ENCODE measurements at regions not wholly inside any gene's neighbourhood (a gene's known extent, or its start where the extent isn't known, plus 50 kb on each side); places are given as distances from the start of the nearest gene placed in this dataset.

DNA sequence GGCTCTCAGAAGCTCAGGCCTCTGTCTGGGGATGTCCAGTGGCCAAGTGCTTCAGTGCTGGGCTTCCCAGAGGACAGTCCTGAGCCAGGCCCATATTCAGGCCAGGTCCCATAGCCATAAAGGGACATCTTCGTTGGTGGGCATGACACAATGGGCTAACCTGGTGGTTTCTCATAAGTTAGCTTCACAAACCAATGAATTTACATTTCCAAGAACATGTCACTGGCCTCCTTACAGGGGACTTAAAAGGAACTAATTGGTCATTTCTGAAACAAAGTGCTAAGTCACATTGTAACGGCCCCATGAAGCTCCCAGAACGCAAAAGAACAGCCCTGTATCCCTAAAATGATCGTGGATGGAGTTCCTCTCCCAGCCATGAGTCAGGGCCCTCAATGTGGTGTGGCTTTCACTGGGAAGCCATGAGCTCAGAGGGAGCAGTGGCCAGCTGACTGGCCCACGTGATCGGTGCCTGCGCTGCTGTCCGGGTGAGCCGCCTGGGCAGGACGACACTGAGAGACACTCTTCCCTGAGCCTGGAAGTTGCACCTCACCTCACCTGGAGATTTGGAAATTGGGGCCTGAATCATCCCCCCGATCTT lies 163.7 kb upstream of the APCDD1 start:
- DNase-seq: no peak

GRCh38 chr18:10291568-10291981 lies 162.9 kb upstream of the APCDD1 start:
- no peak for DNase-seq

DNA sequence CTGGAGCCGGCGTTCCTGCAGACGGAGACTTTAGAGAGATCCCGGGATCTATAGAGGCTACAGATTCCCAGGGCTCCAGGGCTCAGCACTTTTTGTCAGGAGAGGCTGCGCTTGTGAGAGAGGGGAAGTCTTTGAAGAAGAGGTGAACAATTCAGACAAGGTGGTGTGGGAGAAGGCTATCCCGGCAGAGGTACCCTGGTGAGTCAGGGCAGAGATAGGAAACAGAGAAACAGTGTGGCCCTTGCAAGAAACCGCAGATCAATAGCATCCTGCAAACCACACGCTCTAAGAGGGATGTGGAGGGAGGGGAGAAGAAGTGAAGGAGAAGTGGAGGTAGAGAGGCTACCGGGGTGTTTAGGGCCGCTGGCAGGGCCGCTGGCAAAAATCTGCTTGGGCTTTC lies 160.5 kb upstream of the APCDD1 start:
- DNase-seq: no peak

- DNase-seq: no peak
These were observed 158.7 kb upstream of the APCDD1 start for GRCh38 chr18:10295751-10296150.

DNA sequence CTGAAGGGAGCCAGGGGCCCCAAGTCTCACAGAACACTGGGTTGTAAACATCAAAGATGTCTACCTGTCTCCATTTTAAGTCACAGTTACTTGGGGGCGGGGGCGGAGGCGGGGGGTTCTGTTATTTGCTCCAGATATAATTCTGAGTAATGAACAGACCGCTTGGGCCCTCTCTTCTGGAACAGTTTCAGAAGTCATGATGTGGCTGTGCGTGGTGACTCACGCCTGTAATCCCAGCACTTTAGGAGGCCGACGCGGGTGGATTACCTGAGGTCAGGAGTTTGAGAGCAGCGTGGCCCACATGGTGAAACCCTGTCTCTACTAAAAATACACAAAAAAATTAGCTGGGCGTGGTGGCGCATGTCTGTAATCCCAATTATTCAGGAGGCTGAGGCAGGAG lies 157.9 kb upstream of the APCDD1 start:
- DNase-seq: no peak

- no peak for DNase-seq
These were observed 157.3 kb upstream of the APCDD1 start for GRCh38 chr18:10297086-10297485.

DNA sequence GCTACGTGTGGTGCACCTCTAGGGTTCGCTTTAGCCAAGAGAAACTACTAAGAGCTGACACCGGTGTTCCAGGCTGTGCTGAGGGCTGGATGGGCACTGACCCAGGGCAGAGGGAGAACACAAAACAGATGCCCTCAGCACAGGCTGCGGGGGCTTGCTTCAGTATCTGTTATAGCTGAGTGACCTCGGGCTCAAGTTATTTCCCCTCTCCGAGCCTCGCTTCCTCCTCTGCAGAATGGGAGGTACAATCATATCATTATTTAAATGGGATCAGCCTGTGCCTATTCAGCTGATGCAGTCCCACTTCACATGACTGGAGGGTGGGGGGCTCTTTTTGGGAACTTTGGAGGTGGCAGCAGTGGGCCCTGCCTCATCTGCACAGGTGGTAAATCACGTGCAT lies 156.1 kb upstream of the APCDD1 start:
- no peak for DNase-seq

DNA sequence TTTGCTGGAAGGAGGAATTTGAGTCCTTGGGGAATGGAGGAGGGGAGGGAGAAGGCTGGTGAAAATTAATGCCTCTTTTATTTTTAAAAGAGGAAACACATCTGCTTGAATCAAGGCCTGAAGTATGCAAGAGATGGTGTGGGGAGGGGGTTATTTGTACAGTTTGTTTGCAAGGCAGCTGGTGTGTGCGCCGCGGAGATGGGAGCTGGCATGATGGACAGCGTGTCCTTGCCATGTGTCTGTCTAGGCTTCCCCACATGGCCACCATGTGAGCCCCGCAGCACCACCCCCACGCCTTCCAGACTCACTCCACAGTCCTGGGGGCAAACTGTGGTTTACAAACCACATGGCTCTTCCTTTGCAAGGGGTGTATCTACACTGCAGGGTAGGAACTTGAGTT lies 154.8 kb upstream of the APCDD1 start:
- DNase-seq: no peak

DNA sequence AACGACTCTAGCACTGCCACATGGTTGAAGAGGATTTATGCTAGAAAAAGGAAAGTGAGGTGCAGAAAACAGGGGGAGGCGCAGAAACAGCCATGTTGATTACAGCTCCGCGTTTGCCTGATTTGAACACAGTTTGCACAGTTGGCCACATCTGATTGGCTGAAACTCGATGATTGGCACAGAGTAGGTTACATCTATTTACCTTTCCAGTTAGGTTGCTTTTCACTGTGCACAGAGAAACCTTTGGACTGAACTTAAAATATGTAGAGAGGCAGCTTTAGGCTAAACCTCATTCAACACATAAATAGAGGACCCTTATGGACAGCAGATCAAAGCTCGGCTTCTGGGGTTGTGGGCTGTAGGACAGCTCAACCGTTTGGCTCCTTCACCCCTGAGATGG lies 153.7 kb upstream of the APCDD1 start:
- DNase-seq: no peak

DNA sequence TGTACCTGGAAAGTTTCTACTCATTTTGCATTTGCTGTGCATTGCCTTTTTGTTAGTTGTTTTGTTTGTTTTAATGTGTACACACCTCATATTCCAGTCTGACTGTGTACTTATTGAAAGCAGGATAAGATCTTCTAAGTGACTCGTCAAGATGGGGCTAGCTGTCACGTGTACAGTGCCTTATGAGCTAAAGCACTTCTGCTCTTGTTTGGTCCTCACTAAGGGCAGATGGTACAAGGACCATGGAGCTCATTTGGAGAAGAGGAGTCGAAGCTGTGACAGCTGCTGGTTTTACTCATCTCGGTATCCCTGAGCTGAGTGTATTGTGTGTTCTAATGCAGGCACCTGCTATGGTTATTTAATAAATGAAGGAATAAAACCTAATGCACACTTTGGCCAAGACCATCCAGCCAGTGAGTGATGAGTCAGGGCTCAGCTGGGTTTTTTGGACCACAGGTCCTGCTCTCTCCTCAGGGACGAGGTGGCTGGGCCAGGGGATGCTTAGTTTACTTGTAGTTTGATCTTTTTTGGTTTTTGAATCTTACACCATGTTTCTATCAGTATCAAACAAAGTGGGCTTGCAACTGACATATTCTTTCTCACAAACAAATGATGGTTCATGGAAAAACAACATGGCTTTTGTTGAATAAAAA lies 152.5 kb upstream of the APCDD1 start:
- DNase-seq: no peak

DNA sequence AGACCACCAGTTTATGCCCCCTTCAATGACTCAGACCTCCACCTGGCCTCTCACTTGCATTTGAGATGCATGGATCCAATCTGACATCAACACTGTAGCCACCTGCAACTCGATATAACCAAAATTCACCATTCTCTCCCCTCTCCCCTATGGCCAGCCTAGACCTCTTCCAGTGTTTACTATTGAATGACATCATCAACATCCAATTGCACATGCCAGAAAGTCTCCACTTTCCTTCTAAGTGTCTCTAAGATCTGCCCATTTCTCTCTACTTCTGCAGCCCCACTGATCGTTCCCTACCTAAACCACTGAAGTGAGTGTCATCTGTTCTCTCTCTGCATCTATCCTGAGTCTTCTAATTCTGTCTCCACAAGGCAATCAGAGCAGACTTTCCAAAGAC lies 151.3 kb upstream of the APCDD1 start:
- DNase-seq: no peak

DNA sequence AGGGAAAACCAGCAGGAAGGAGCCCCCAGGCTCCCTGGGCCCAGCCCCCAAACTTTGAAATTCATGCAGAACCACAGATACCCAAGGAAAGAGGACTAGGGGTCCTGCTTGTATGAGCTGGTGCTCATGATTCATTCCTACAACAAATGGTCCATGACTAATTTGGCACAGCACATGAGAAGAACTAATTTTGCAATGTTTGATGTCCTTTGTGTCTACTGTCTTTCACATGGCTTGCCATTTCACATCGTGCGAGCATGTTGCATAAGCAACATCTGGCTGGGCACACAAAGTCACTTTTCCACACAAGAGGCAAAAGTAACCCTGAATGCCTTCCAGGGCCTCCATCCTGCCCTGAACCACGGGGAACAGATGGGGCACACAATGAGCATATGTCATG lies 149.6 kb upstream of the APCDD1 start:
- no peak for DNase-seq

DNA sequence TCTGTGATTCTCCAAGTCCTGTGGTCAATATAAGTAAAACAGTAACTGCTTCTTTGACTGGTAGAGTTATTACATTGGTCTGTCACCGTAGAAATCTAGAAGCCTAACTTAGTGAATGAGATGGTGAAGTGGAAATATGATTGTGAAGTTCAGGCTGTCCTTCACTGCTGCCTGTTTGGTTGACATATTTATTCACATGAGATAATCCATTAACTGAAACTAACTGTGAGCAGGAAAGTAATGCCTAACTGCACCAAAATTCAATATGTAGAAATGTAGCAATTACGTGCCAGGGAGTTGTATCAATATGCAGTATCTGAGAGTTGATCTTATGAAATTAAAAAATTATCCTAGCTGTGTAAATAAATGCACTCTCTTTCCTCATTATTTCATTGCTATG lies 147.7 kb upstream of the APCDD1 start:
- DNase-seq: no peak

- DNase-seq: no peak
These were observed 146.3 kb upstream of the APCDD1 start for GRCh38 chr18:10308154-10308553.

GRCh38 chr18:10310626-10311025 lies 143.8 kb upstream of the APCDD1 start:
- no peak for DNase-seq

- DNase-seq: no peak
These were observed 142.0 kb upstream of the APCDD1 start for GRCh38 chr18:10312326-10313015.

- DNase-seq: no peak
These were observed 141.5 kb upstream of the APCDD1 start for GRCh38 chr18:10313016-10313342.

DNA sequence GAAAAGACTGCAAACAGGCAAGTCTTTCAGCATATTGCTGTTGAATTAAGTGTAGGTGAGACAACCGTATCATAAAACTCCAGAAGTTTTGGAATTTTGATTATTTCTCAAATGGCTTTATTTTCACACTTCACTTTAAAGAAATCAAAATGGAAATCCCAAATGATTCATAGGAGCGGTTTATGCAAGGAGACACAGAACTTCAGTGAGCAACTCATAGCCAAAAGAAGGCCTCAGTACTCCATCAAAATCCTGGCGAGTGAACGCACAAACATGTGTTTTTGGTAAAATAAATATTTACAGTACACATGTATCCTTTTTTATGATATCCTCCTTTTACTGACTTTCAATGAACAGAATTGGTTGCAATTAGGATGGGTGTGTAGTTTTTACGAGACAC lies 140.4 kb upstream of the APCDD1 start:
- no peak for DNase-seq

- DNase-seq: no peak
These were observed 138.9 kb upstream of the APCDD1 start for GRCh38 chr18:10315522-10315921.

- no peak for DNase-seq
These were observed 137.7 kb upstream of the APCDD1 start for GRCh38 chr18:10316778-10317177.

GRCh38 chr18:10317864-10318690 lies 136.4 kb upstream of the APCDD1 start:
- DNase-seq: no peak

GRCh38 chr18:10318691-10318970 lies 135.8 kb upstream of the APCDD1 start:
- no peak for DNase-seq

- no peak for DNase-seq
These were observed 135.4 kb upstream of the APCDD1 start for GRCh38 chr18:10319026-10319425.

All from SW 1271 (cell line).